Transverse colon (tissue), 4 donors: ENCODE measurements at regions not wholly inside any gene's neighbourhood (a gene's known extent, or its start where the extent isn't known, plus 50 kb on each side); places are given as distances from the start of the nearest gene placed in this dataset.

ENCODE experiments used
- CTCF ChIP-seq, 5 experiments: fragments of 200-600 bp in 3 of 5; fragments of 450-650 bp in 2 of 5; sonication (generic) in 3 of 5; IDR thresholded peaks; 1 replicate in 2 of 5; 2 replicates in 3 of 5; pipeline ENCODE4 v1.5.1; 2016 to 2017; ENCODE audit warnings: antibody characterized with exemption in 5 of 5, inconsistent platforms in 3 of 5, mild to moderate bottlenecking in 2 of 5, moderate library complexity in 1 of 5
- POLR2A ChIP-seq: fragments of 450-650 bp; IDR thresholded peaks from one replicate; pipeline ENCODE4 v1.6.1; 2016; ENCODE audit warnings: antibody characterized with exemption, mild to moderate bottlenecking, moderate library complexity
- POLR2AphosphoS5 ChIP-seq, 3 donors: sonication (generic); formaldehyde crosslinking; IDR thresholded peaks; one replicate each; pipeline ENCODE4 v1.6.1; 2016; ENCODE audit warnings: antibody characterized with exemption in 3 of 3

- no peak for TF ChIP-seq CTCF (IDR thresholded peaks at IDR 0.05)
- no peak for TF ChIP-seq POLR2A
- TF ChIP-seq POLR2AphosphoS5 (IDR thresholded peaks at IDR 0.05), result no peak
These were observed 151.5 kb downstream of the KCNJ2 start for GRCh38 chr17:70320673-70321345.
